AG09309 (cell line): ENCODE measurements at regions not wholly inside any gene's neighbourhood (a gene's known extent, or its start where the extent isn't known, plus 50 kb on each side); places are given as distances from the start of the nearest gene placed in this dataset.
"Not testable (repeated sequence)": the region's sequence is repeated elsewhere in the genome, so short reads cannot be mapped to it uniquely, and the experiment has no call there.

Experiments
- DNase-seq: peaks from one replicate; pipeline ENCODE4 v3.0.0-alpha.2; 2010; ENCODE audit warnings: low read depth
- H3K4me3 ChIP-seq: 2 replicates; pipeline ENCODE4 v1.5.1; 2011; ENCODE audit warnings: mild to moderate bottlenecking, low read depth, low read length, moderate library complexity; ENCODE audit not compliant: control insufficient read depth
- CTCF ChIP-seq: IDR thresholded peaks from 2 replicates; pipeline ENCODE4 v1.5.1; 2011; ENCODE audit warnings: mild to moderate bottlenecking, low read depth, low read length, inconsistent platforms; ENCODE audit not compliant: insufficient read depth, control insufficient read depth; ENCODE audit errors: missing control alignments

GRCh38 chr5:16283791-16284190 is 104.2 kb upstream of the MARCHF11 start:
- H3K4me3 ChIP-seq = no peak overlapping the region
- no peak for DNase-seq
- TF ChIP-seq CTCF = no peak

- DNase-seq = not testable (repeated sequence)
Observed at GRCh38 chr5:16276859-16277258, 97.3 kb upstream of the MARCHF11 start.

GRCh38 chr5:16271851-16272250 is 92.3 kb upstream of the MARCHF11 start:
- DNase-seq = no peak
- H3K4me3 ChIP-seq = no peak overlapping the region
- TF ChIP-seq CTCF = no peak

More at GRCh38 chr5:16276859-16277258, 97.3 kb upstream of the MARCHF11 start:
- H3K4me3 ChIP-seq = not testable (repeated sequence)

- no peak for TF ChIP-seq CTCF
- no peak overlapping the region for H3K4me3 ChIP-seq
- DNase-seq = no peak
Observed at GRCh38 chr5:16265141-16265540, 85.5 kb upstream of the MARCHF11 start.

- H3K4me3 ChIP-seq = no peak overlapping the region
- TF ChIP-seq CTCF = no peak
- no peak for DNase-seq
Observed at GRCh38 chr5:16260000-16260399, 80.4 kb upstream of the MARCHF11 start.

- DNase-seq = no peak
- H3K4me3 ChIP-seq = no peak overlapping the region
- TF ChIP-seq CTCF = no peak
Observed at GRCh38 chr5:16253856-16254255, 74.3 kb upstream of the MARCHF11 start.

- TF ChIP-seq CTCF = no peak
- DNase-seq = no peak
Observed at GRCh38 chr5:16245956-16246355, 66.4 kb upstream of the MARCHF11 start.

GRCh38 chr5:16245249-16245648 is 65.7 kb upstream of the MARCHF11 start:
- H3K4me3 ChIP-seq = no peak overlapping the region
- TF ChIP-seq CTCF = no peak
- DNase-seq = no peak

More at GRCh38 chr5:16245956-16246355, 66.4 kb upstream of the MARCHF11 start:
- no peak overlapping the region for H3K4me3 ChIP-seq
